AG09309 (cell line): ENCODE measurements at regions not wholly inside any gene's neighbourhood (a gene's known extent, or its start where the extent isn't known, plus 50 kb on each side); places are given as distances from the start of the nearest gene placed in this dataset.

ENCODE experiments used
- DNase-seq: peaks from one replicate; pipeline ENCODE4 v3.0.0-alpha.2; 2010; ENCODE audit warnings: low read depth
- H3K4me3 ChIP-seq: 2 replicates; pipeline ENCODE4 v1.5.1; 2011; ENCODE audit warnings: mild to moderate bottlenecking, low read depth, low read length, moderate library complexity; ENCODE audit not compliant: control insufficient read depth
- TF ChIP-seq, protein P1 (sequence below): IDR thresholded peaks from 2 replicates; pipeline ENCODE4 v1.5.1; 2011; ENCODE audit warnings: mild to moderate bottlenecking, low read depth, low read length, inconsistent platforms; ENCODE audit not compliant: insufficient read depth, control insufficient read depth; ENCODE audit errors: missing control alignments

DNA sequence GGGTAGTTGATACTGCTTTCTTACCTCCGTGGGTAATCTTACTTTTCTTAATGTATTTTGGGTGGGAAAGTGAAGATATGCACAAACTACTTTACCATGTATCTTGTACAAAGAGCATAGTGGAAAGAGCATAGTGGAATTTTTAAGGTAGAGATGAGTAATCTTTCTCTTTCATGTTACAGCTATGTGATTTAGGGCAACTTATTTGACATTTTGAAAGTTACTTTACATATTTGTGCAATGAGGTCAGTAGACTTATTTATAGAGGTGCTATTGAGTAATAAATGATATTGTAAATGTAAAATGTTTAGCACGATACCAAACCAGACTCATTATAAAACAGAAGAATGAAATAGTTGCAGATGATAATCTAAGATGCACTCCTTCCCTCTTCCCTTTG, 351.2 kb downstream of the TRAM1L1 start:
- TF ChIP-seq, protein P1, sequence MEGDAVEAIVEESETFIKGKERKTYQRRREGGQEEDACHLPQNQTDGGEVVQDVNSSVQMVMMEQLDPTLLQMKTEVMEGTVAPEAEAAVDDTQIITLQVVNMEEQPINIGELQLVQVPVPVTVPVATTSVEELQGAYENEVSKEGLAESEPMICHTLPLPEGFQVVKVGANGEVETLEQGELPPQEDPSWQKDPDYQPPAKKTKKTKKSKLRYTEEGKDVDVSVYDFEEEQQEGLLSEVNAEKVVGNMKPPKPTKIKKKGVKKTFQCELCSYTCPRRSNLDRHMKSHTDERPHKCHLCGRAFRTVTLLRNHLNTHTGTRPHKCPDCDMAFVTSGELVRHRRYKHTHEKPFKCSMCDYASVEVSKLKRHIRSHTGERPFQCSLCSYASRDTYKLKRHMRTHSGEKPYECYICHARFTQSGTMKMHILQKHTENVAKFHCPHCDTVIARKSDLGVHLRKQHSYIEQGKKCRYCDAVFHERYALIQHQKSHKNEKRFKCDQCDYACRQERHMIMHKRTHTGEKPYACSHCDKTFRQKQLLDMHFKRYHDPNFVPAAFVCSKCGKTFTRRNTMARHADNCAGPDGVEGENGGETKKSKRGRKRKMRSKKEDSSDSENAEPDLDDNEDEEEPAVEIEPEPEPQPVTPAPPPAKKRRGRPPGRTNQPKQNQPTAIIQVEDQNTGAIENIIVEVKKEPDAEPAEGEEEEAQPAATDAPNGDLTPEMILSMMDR, result no peak
- DNase-seq, result no peak
- no peak overlapping the region for H3K4me3 ChIP-seq

DNA sequence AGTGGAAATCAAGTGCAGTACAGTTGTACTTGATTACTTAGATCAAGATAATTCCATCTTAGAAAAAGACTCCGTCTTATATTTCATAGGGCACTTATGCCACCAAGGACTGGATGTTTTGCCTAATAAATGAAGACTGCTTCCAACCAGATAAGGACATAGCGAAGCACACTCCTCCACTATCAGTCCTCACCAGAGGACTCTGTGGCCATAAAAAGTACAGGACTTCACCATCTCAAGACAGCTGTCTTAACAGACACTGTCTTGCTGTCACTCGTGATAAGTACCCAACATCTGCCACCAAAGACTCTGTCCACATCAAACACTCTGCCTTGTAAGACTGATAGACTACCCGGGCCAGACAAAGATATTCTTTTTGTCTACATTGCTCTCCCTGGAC, 352.0 kb downstream of the TRAM1L1 start:
- TF ChIP-seq, protein P1, result no peak
- DNase-seq, result no peak

DNA sequence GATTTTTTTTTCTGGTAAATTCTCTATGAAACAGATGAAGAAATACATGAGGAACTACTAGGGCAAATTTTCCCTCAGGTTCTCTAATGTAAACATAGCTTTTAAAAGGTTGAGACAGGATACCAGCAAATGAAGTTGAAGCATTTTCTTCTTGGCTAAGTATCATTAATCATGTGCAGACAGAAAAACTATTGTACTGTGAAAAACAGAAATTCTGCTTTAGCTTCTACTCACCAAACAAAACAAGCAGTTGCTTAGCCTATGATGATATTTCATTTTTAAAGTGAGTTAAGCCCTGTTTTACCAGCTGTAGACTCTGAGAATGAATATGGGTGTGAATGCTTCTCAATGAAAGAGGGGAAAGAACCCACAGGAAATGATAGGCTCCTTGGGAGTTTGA, 358.9 kb downstream of the TRAM1L1 start:
- H3K4me3 ChIP-seq, result no peak overlapping the region
- DNase-seq, result no peak
- TF ChIP-seq, protein P1, result no peak

More for the DNA sequence above, 352.0 kb downstream of the TRAM1L1 start:
- no peak overlapping the region for H3K4me3 ChIP-seq

DNA sequence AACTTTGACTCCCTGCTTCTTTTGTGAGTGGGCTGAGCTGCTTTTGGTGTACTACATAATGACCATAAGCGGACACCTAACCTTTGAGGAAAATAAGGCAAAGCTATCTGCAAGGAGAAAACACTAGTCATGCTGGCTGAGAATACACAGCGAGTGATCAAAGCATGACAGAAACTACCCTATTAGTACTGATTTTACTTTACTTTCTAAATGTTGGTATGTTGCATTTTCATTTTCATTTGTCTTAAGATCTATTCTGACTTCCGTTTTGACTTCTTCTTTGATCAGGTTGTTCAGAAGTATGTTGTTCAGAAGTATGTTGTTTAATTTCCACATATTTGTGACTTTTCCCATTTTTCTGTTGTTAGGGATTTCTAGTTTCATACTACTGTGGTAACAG, 361.1 kb downstream of the TRAM1L1 start:
- DNase-seq, result no peak

DNA sequence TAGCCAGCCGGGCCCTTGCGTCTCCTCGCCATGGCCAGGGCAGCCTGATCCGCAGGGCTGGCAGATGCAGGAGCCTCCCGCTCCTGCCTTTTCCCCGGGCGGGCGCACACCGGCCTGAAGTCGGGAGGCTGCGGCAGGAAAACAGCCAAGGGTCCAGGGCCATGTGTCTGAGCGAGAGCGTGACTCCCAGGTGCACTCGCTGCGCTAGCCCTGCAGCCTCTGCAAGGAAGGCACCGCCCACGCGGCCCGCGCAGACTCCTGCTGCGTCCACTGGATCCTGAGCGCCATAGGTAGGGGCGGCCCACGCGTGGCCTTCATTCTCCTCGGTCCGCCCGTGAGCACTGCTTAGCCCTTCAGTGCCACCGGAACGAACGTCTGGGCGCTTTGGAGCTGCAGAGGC, 379.9 kb downstream of the TRAM1L1 start:
- DNase-seq, result no peak
- TF ChIP-seq, protein P1, result no peak
- no peak overlapping the region for H3K4me3 ChIP-seq

More for the DNA sequence above, 361.1 kb downstream of the TRAM1L1 start:
- TF ChIP-seq, protein P1, result no peak
- H3K4me3 ChIP-seq, result no peak overlapping the region

DNA sequence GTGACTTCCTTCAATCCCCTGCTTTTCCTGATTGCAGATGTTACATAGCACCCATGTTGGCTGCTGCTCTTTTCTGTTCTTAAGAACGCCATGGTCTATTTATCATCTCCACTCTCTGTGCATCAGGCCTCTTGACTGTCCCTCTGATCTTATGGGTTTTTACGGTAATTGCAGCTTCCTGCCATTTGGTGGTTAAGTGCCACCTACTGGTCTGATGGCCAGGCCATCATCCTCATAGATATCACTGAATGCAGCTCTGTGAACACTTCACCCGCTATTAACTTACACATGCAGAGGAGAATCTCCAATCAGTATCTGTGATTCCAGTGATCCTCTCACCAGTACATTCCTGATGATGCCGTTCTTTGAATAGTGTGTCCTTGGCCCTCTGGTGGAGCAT, 382.4 kb downstream of the TRAM1L1 start:
- TF ChIP-seq, protein P1, result no peak
- DNase-seq, result no peak
- H3K4me3 ChIP-seq, result no peak overlapping the region

DNA sequence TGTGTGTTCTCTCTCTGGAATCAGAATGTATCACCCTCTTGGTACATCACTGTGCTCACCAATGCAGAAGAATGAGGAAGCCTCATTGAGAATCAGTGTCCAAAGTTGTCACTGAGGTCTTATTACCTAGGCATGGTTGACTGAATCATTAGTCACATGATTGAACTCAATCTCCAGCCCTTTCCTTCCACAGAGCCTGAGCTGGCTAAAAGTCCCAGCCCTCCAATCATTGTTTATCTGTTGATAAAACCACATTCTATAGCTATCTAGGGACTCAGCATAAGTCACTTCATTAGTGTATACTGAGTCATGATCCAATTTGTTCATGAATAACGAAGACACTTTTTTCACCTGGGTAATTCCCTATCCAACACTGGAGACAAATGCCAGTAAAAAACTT, 396.8 kb downstream of the TRAM1L1 start:
- DNase-seq, result no peak
- no peak overlapping the region for H3K4me3 ChIP-seq
- TF ChIP-seq, protein P1, result no peak
